NCI-H774 (cell line): ENCODE measurements at regions not wholly inside any gene's neighbourhood (a gene's known extent, or its start where the extent isn't known, plus 50 kb on each side); places are given as distances from the start of the nearest gene placed in this dataset.
"Not testable (repeated sequence)": the region's sequence is repeated elsewhere in the genome, so short reads cannot be mapped to it uniquely, and the experiment has no call there.

Experiments used
- DNase-seq: peaks from one replicate; lab custom pipeline; 2025; lab: John Stamatoyannopoulos, UW

DNA sequence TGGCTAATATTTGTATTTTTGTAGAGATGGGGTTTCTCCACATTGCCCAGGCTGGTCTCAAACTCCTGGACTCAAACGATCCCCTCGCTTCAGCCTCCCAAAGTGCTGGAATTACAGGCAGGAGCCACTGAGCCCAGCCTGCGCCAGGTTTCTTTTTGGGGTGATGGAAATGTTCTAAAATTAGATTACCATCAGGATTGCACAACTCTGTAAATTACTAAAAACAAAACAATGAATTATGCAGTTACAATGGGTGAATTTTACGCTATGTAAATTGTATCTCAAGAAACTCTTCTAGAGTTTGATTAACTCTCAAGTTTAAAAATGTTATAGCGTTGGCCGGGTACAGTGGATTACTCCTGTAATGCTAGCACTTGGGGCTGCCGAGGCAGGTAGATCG, 118.9 kb upstream of the TBL1X start:
- DNase-seq: no peak

DNA sequence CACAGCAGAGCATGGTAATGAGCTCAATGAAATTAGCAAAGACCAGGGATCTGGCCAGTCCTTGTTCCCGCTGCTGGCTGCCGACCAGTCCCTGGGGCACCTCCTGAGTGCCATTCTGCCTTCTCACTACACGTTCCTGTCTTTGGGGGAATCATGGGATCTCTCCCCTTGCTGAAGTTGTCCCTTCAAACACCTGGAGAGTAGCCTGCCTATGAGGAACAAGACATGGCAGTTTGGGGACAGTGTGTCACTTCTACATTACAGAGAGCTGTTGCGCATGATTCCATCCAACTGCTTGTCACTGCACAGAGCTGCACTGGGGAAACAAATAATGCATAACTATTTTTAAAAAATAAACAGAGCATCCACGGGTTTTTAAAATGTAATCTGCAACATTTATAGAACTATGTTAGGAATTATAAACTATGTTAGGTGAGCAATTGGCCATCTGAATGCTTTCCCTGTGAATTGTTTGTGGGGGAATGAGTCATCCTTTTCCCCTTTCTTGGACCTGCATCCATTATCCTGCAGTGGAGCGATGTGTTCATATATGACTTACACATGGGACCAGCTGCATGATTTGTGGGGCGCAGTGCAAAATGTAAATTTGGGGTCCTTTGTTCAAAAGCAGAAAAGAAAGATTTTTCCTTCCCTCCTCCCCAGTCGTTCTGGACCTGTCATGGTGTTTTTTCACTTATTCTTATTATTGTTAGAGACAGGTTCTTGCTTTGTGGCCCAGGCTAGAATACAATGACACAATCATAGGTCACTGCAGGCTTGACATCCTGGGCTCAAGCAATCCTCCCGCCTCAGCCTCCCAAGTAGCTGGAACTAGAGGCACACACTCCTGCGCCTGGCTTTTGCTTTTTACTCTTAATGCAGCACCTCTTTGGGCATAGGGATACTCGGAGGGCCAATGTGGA, 115.0 kb upstream of the TBL1X start:
- no peak for DNase-seq

DNA sequence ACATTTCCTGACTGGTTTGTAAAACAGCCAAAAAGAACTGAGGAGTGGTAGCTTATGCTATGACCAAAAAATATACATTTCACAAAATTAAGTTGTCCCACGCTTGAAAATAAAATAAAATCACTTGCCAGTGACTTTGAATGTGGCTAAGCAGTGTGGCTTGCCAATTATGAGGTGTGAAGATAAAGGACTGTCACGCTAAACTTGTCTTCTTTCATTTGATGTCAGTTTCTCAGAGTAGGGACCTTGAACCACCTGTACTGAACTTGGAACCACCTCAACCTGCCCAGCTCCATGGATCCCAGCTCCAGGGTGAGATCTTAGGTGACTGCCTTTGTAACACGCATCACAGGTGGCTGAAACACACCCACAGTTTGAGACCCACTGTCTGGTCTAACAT, 113.7 kb upstream of the TBL1X start:
- DNase-seq: no peak

DNA sequence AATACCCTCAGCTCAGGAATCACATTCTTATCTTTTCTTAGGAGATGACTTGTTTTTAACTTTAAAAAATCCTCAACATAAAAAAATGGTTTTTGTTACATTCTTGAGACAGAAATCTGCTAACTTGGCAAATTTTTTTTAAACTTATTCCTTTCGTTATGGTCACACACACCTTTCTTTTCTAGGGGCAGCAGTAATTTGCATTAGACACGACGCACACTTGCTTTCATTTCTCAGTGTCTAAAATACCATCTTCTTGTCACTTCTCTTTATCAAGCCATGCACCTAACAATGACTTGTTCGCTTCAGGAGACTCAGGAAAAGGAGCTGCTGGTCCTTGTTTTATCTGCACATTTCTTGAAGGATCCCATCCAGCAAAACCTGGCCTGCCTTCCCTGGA, 112.6 kb upstream of the TBL1X start:
- no peak for DNase-seq

DNA sequence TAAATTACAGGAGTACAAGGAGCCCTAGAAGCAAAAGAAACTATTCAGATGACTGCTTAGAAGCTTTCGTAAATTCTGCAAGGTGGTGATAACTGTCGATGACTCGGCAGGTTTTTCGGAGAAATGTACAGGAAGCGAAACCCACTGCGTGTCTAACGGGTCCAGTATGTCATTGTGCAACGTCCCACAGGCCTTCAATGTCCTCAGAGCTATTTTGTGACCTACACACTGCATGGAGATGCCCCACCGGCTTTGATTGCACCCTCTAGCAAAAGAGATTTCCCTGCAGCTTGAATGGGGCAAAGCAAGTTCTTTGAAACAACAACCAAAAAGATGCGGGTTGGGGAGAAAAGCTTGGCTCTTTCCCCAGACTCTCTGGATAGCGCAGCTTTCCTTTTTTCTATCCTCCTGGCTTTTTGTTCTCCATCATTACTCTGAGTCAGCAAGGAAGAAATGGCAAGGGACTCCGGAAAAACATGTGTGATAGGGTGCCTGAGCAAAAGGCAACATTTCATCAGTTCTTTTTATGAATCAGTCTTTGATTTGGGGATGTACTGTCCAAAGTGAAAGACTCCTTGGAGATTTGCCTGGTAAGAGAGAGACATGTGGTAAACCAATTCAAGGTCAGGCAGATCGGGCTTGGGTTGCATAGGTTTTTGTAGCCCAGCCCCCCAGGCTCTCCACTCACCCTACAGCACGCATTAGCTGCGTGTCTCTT, 112.0 kb upstream of the TBL1X start:
- DNase-seq: no peak

DNA sequence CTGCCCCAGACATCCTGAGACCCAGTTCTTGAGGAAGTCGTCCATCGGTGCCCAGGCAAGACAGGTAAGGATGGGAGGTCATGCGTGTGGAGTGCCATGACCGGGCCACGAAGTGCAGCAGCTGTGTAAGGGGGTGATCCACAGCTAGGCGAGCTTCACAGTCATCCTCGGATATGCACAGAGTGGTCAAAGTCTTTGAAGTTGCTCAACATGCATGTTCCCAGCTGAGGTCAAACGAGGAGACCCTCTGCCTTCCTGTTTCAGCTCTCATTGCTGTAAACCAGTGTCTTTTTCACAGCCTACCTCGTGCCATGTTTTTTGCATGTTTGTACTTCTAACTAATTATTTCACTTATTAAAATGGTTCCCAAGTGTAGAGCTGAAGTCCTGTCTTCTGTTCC, 109.9 kb upstream of the TBL1X start:
- no peak for DNase-seq

DNA sequence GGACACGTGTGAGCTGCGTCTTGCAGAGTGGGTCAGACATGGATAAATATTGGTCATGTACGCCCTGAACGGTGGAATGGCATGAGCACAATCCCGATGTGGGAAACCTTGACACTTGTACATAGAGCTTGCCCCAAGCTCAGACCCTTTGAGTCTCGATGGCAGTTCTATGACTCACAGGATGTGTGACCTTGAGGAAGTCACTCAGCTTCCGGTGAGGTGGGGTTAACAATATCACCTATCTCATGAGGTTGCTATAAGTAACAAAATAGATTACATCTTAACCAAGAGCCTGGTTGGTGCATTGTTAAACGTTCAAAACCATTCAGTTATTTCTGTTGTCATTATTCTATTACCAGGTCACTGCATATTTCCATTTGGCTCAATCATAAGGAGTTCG, 109.1 kb upstream of the TBL1X start:
- DNase-seq: no peak

DNA sequence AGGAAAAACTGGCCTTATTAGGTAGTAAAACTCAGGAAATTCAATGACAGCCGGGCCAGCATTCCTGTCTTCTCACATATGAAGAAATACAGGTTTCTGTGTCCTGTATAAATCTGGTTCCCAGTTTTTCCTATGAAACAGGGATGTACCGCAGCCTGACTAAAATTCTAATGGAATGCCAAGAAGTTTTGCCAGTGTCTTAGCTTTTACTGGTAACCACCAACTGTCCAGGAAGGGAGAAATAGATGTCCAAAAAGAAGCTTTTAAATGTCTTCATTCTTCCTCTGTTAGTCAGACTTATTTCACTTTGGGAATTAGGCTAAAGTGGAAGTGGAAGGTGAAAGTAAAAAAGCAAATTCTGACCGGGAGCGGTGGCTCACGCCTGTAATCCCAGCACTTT, 108.0 kb upstream of the TBL1X start:
- no peak for DNase-seq

DNA sequence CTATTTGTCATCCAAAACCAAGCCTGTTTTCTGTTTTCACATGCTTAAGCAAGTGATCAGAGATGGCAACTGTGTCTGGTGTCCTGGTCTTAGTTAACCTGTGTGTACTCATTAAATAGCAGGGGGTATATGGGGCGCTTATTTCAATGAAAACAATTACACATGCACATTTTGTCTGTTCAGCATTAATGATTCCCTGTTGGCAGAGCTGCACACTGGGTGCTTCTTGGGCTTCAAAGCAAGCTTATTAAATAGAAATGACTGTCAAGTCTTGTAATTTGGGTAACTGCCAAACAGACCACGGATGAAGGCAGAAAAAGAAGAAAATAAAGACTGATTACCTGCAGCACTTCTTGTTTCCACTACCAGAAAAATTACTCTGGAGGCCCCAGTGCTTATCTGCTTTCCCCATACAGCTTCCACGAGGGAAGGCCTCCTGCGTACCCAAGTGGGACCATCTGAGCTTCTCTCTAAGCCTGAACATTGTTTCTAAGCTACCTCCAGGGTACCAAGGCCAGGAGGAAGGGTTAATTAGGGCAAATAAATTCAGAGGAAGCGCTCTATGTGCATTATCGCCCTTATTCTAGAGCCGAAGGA, 107.2 kb upstream of the TBL1X start:
- no peak for DNase-seq

DNA sequence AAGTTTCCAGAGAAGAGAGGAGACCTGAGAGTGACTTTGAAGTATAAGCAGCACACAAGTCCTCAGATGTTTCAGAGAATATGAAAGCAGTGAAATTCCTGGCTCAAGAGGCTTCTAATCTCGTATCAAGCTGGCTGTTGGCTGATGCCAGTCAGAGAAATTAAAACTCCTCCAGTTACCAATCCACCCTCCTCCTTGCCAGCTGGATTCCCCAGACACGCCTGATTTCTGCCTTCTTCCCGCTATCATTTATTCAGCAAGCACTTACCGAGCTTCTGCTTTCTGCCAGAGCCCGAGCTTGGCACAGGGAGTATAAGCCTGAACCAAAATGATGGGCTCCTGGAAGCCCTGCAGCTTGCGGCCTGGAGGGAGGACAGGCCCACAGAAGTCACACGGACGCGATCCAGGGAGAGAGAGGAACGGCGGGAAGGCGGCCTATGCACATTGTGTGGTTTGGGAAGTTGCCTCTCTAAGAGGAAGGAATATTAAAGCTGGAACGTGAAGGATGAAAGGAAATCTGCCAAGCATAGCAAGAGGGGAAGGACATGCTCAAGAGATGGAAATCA, 102.4 kb upstream of the TBL1X start:
- no peak for DNase-seq

DNA sequence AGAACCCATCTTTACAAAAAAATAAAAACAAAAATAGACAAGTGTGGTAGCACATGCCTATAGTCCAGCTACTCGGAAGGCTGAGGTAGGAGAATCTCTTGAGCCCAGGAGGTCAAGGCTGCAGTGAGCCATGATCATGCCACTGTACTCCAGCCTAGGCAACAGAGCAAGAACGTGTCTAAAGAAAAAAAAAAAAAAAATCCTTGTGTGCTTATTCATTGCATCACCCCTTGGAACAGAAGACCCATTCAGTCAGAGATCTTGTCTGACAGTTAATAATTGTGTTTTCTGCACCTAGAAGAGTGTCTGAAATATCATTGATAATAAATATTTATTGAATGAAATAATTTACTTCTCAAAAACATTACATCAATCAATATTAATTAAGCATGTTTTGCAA, 97.4 kb upstream of the TBL1X start:
- DNase-seq: no peak

DNA sequence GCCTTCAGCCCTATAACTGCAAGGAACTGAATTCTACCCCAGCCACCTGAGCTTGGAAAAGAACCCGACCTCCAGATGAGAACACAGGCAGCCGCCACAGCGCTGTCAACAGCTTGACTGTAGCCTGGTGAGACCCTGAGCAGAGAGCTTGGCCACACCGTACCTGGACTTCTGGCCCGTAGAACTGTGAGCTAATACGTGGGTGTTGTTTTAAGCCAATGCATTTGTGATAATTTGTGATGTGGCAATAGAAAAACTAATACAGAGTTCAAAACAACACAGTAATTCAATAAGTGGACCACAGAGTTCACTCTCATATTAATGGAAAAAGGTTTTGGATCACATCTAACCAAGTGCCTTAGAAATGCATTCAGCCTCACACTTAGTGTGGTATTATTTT, 96.6 kb upstream of the TBL1X start:
- DNase-seq: no peak

DNA sequence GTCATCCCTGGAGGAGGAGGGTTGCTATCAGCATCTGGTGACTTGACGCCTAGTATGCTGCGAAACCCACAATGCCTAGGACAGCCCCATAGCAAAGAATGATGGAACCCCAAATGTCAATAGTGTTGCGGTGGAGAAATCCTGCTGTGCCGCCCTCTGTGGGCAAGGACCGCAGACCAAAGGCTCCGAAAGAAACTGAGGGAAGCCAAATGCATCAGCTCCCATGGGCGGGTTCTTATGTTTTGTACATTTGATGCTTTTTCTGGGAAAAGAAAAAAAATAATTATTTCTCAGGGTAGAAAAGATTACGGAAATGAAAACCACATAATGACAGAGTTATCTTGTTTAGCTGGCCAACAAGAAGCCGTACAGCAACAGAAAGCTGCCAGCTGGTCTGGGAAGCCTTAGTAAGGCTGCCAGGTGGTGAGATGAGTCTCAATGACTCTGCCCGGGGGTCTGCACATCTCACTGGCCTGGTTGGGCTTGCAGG, 95.0 kb upstream of the TBL1X start:
- DNase-seq: no peak

DNA sequence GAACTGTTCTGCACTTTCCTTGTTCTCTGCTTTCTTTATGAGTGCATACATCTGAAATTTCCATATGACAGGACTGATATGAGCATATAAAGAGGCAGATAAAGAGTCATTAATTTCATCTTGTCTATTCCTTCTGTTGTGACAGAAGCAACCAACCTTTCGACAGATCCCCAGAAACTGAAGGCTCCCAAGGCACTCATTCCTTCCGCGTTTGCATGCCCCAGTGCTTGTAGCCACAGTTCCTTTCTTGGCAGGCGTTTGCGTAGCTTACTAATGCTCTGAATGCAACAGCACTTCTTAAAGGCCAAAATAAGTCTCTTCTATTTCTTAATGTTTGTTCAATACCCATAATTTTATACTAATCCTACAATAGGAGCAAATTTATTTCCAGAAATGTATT, 94.0 kb upstream of the TBL1X start:
- no peak for DNase-seq

DNA sequence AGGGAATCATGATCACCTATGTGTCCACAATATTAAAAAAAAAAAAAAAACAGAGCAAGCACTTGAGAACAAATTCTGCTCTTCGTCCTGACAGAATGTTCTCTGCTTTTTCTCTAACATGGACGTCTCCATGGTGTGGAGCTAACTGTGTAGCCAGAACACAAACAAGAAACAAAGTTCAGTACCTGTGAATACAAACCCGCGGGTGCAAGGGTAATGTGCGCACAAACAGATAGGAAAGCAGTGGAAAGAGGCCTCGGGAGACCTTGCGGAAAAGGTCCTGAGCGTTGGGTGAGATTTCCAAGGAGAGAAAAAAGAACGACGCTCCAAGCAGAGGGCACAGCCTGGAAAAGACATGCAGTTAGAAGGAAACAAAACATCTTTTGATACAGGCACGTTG, 92.0 kb upstream of the TBL1X start:
- DNase-seq: no peak

DNA sequence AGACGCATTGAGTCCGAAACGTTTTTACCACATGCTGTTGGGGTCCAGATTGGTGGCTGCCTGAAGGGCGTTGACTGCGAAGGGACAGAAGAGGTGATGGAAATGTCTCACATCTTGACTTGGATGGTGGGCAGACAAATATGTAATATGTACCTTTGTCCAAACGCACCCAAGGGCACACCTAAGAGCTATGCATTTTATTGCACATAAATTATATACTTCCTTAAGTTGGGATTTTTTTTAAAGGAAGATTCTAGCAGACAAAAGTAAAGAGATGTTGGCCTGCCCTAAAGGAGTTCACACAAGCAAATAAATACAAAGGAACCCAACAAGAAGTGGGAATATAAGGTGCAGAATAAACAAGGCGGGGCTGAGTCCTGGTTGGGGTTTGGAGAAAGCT, 91.1 kb upstream of the TBL1X start:
- no peak for DNase-seq

DNA sequence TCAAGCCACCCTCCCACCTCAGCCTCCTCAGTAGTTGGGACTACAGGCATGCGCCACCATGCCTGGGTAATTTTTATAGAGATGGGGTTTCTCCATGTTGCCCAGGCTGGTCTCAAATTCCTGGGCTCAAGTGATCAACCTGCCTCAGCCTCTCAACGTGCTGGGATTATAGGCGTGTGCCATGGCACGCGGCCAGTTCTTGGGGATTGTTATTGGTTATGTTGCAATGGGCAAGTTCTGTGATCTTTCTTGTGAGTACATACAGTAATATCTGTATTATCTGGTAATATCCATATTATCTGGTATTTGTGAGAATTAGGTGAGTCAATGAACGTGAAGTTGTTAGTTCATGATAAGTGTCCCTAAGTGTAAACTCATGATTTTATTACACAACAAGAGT, 90.3 kb upstream of the TBL1X start:
- no peak for DNase-seq

DNA sequence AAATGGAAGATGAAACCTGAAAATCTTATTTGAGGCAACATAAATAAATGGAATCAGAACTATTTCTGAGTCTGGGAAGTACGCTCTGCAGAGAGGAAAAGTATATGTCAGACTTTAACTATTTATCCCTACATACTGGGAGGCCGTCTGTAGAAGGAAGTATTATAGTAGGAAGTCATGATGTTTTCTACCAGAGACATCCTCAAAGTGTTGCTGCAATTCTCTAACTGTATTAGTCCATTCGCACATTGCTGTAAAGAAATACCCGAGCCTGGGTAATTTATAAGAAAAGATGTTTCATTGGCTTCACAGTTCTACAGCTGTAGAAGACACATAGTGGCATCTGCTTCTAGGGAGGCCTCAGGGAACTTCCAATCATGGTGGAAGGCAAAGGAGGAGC, 88.7 kb upstream of the TBL1X start:
- DNase-seq: no peak

DNA sequence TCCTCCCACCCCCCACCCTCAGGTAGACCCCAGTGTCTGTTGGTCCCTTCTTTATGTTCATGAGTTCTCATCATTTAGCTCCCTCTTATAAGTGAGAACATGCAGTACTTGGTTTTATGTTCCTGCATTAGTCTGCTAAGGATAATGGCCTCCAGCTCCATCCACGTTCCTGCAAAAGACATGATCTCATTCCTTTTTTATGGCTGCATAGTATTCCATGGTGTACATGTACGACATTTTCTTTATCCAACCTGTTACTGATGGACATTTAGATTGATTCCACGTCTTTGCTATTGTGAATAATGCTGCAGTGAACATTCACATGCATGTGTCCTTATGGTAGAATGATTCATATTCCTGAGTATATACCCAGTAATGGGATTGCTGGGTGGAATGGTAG, 87.6 kb upstream of the TBL1X start:
- DNase-seq: not testable (repeated sequence)

DNA sequence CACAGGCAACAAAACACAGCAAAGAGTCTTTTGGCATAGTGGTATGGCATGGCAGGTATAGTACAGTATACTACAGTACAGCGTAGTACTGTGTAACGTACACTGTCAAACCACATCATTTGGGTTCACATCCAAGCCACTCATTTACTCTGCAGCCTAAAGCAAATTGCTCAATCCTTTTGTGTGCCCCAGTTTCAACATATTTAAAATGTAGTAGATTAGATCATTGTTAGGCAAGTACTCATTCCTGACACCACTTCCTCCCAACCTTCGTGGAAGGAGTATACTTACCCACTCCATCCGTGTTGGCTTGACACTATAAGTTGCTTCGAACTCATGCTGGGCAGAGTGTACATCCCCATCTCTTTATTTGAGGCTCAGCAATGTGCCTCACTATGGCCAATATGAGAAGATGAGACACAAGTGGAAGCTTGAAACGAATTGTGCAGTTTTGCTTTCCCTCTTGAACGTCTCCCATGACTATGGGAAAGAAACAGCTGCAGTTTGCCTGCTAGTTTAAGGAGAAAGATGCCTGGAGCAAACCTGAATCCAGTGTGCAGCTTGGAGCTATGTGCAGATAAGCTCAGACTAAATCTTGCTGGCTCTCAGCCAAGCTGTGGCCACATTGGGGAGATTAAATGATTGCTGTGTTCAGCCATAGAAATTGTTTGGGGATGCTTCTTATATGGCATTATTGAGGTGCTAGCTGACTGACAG, 85.7 kb upstream of the TBL1X start:
- DNase-seq: no peak

DNA sequence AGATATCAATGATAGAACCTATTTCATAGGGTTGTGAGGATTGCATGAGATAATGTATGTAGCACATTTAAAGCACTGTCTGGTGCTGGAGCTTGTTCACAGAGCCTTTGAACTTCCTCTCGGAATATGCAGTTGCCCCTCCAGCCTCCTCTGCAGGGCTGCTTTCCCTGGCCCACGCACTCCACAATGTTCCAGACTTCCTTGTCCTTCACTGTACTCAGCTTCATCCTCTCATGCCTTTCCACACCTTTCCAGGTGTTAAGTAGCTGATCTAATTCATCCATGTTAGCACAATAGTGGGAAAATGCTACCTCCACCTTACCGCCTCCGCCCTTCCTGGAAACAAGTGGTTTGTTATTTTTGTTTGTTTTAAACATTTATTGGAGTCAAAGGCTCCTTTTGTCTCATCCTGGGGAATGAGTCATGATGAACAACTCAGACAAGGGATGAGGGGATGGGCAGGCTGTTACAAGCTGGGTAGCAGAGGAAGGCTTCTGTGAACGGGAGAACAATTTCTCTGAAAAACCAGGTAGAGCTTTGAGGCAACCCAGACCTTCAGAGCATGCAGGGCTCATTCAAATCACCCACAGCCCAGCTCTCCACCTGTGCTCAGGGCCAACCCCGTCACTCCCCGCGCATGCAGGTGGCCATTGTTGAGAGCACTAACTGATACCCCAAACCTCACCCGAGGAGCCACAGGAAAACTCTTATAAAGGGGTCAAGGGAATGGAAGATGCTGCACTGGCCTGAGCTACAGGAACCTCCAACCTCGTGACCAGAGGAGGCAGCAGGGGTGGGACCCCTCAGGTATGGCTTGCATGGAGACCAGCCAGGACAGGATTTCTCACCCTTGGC, 84.9 kb upstream of the TBL1X start:
- DNase-seq: no peak
